ENCODE measurements at regions not wholly inside any gene's neighbourhood (a gene's known extent, or its start where the extent isn't known, plus 50 kb on each side); places are given as distances from the start of the nearest gene placed in this dataset.

- no peak for TF ChIP-seq CTCF (IDR thresholded peaks at IDR 0.05; ENCODE audit: insufficient read depth, low read depth, low read length)
- no peak overlapping the region for H3K4me3 ChIP-seq (ENCODE audit: low read depth, low read length)
- DNase-seq (ENCODE audit: low read depth): no peak
These were observed 1676.7 kb upstream of the TENM3 start for GRCh38 chr4:180566492-180566891.

GRCh38 chr4:180567080-180567479 lies 1676.1 kb upstream of the TENM3 start:
- H3K4me3 ChIP-seq (ENCODE audit: low read depth, low read length): no peak overlapping the region
- no peak for TF ChIP-seq CTCF (IDR thresholded peaks at IDR 0.05; ENCODE audit: insufficient read depth, low read depth, low read length)
- no peak for DNase-seq (ENCODE audit: low read depth)

- no peak for DNase-seq (ENCODE audit: low read depth)
- TF ChIP-seq CTCF (IDR thresholded peaks at IDR 0.05; ENCODE audit: insufficient read depth, low read depth, low read length): no peak
- no peak overlapping the region for H3K4me3 ChIP-seq (ENCODE audit: low read depth, low read length)
These were observed 1671.6 kb upstream of the TENM3 start for GRCh38 chr4:180571516-180572055.

GRCh38 chr4:180578175-180578574 lies 1665.0 kb upstream of the TENM3 start:
- no peak for TF ChIP-seq CTCF (IDR thresholded peaks at IDR 0.05; ENCODE audit: insufficient read depth, low read depth, low read length)

GRCh38 chr4:180581061-180581460 lies 1662.1 kb upstream of the TENM3 start:
- no peak overlapping the region for H3K4me3 ChIP-seq (ENCODE audit: low read depth, low read length)
- TF ChIP-seq CTCF (IDR thresholded peaks at IDR 0.05; ENCODE audit: insufficient read depth, low read depth, low read length): no peak
- DNase-seq (ENCODE audit: low read depth): no peak

More at GRCh38 chr4:180578175-180578574, 1665.0 kb upstream of the TENM3 start:
- H3K4me3 ChIP-seq (ENCODE audit: low read depth, low read length): no peak overlapping the region
- no peak for DNase-seq (ENCODE audit: low read depth)

GRCh38 chr4:180587379-180587778 lies 1655.8 kb upstream of the TENM3 start:
- TF ChIP-seq CTCF (IDR thresholded peaks at IDR 0.05; ENCODE audit: insufficient read depth, low read depth, low read length): no peak
- no peak overlapping the region for H3K4me3 ChIP-seq (ENCODE audit: low read depth, low read length)
- DNase-seq (ENCODE audit: low read depth): no peak

GRCh38 chr4:180589575-180589974 lies 1653.6 kb upstream of the TENM3 start:
- no peak for DNase-seq (ENCODE audit: low read depth)
- H3K4me3 ChIP-seq (ENCODE audit: low read depth, low read length): no peak overlapping the region
- TF ChIP-seq CTCF (IDR thresholded peaks at IDR 0.05; ENCODE audit: insufficient read depth, low read depth, low read length): no peak
